ENCODE measurements at regions not wholly inside any gene's neighbourhood (a gene's known extent, or its start where the extent isn't known, plus 50 kb on each side); places are given as distances from the start of the nearest gene placed in this dataset.

GRCh38 chrX:28225513-28225912 is 244.3 kb upstream of the DCAF8L1 start:
- H3K4me2 ChIP-seq (ENCODE audit: low read length) = no peak overlapping the region
- H3K9me3 ChIP-seq (ENCODE audit: insufficient read depth, low read depth, low read length) = no peaks in the 10 kb centered on the region
- no peak overlapping the region for H3K27ac Mint-ChIP-seq (ENCODE audit: unreplicated experiment)
- H3K4me3 ChIP-seq (ENCODE audit: insufficient read depth, low read depth, low read length) = no peak overlapping the region
- H3K9me3 Mint-ChIP-seq (ENCODE audit: unreplicated experiment) = no peaks in the 10 kb centered on the region
- H2AFZ ChIP-seq (ENCODE audit: low read depth, low read length) = no peak overlapping the region
- TF ChIP-seq EZH2 (IDR thresholded peaks at IDR 0.05; ENCODE audit: insufficient read depth, low read length) = no peak
- TF ChIP-seq, protein P1, sequence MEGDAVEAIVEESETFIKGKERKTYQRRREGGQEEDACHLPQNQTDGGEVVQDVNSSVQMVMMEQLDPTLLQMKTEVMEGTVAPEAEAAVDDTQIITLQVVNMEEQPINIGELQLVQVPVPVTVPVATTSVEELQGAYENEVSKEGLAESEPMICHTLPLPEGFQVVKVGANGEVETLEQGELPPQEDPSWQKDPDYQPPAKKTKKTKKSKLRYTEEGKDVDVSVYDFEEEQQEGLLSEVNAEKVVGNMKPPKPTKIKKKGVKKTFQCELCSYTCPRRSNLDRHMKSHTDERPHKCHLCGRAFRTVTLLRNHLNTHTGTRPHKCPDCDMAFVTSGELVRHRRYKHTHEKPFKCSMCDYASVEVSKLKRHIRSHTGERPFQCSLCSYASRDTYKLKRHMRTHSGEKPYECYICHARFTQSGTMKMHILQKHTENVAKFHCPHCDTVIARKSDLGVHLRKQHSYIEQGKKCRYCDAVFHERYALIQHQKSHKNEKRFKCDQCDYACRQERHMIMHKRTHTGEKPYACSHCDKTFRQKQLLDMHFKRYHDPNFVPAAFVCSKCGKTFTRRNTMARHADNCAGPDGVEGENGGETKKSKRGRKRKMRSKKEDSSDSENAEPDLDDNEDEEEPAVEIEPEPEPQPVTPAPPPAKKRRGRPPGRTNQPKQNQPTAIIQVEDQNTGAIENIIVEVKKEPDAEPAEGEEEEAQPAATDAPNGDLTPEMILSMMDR (IDR thresholded peaks at IDR 0.05; ENCODE audit: insufficient read depth, low read depth, low read length) = no peak
- H3K4me3 Mint-ChIP-seq (ENCODE audit: unreplicated experiment) = no peak overlapping the region
- H4K20me1 ChIP-seq (ENCODE audit: insufficient read depth, low read length) = no peaks in the 10 kb centered on the region
- no peaks in the 10 kb centered on the region for H3K36me3 ChIP-seq (ENCODE audit: insufficient read depth, low read length)
- H3K79me2 ChIP-seq (ENCODE audit: insufficient read depth, low read length) = no peaks in the 10 kb centered on the region
- H3K27me3 ChIP-seq (ENCODE audit: insufficient read depth, low read length) = no peaks in the 10 kb centered on the region
- H3K9ac ChIP-seq (ENCODE audit: low read length) = no peak overlapping the region
- no peaks in the 10 kb centered on the region for H3K27me3 Mint-ChIP-seq (ENCODE audit: low read depth, unreplicated experiment)
- no peak overlapping the region for H3K27ac ChIP-seq (ENCODE audit: low read depth, low read length)
- FAIRE-seq = peak; percentile 37
- DNase-seq (ENCODE audit: low read depth) = peak; percentile 29
- H3K4me1 ChIP-seq (ENCODE audit: insufficient read depth, low read length) = no peaks in the 10 kb centered on the region
- H3K36me3 Mint-ChIP-seq (ENCODE audit: low read depth, unreplicated experiment) = no peaks in the 10 kb centered on the region
- no peaks in the 10 kb centered on the region for H3K4me1 Mint-ChIP-seq (ENCODE audit: low read depth, unreplicated experiment)

- H3K27me3 ChIP-seq (ENCODE audit: insufficient read depth, low read length) = no peaks in the 10 kb centered on the region
- no peak overlapping the region for H3K4me3 Mint-ChIP-seq (ENCODE audit: unreplicated experiment)
- H3K4me1 ChIP-seq (ENCODE audit: insufficient read depth, low read length) = no peaks in the 10 kb centered on the region
- no peak overlapping the region for H3K27ac ChIP-seq (ENCODE audit: low read depth, low read length)
- H3K4me2 ChIP-seq (ENCODE audit: low read length) = no peak overlapping the region
- no peaks in the 10 kb centered on the region for H3K36me3 ChIP-seq (ENCODE audit: insufficient read depth, low read length)
- H2AFZ ChIP-seq (ENCODE audit: low read depth, low read length) = no peak overlapping the region
- H3K79me2 ChIP-seq (ENCODE audit: insufficient read depth, low read length) = no peaks in the 10 kb centered on the region
- TF ChIP-seq, protein P1 (IDR thresholded peaks at IDR 0.05; ENCODE audit: insufficient read depth, low read depth, low read length) = no peak
- no peak for TF ChIP-seq EZH2 (IDR thresholded peaks at IDR 0.05; ENCODE audit: insufficient read depth, low read length)
- H3K4me1 Mint-ChIP-seq (ENCODE audit: low read depth, unreplicated experiment) = no peaks in the 10 kb centered on the region
- no peaks in the 10 kb centered on the region for H3K36me3 Mint-ChIP-seq (ENCODE audit: low read depth, unreplicated experiment)
- no peak for FAIRE-seq
- no peak overlapping the region for H3K27ac Mint-ChIP-seq (ENCODE audit: unreplicated experiment)
- no peak overlapping the region for H3K9ac ChIP-seq (ENCODE audit: low read length)
- H3K27me3 Mint-ChIP-seq (ENCODE audit: low read depth, unreplicated experiment) = no peaks in the 10 kb centered on the region
- H3K9me3 Mint-ChIP-seq (ENCODE audit: unreplicated experiment) = no peaks in the 10 kb centered on the region
- H3K4me3 ChIP-seq (ENCODE audit: insufficient read depth, low read depth, low read length) = no peak overlapping the region
- no peaks in the 10 kb centered on the region for H4K20me1 ChIP-seq (ENCODE audit: insufficient read depth, low read length)
- H3K9me3 ChIP-seq (ENCODE audit: insufficient read depth, low read depth, low read length) = no peaks in the 10 kb centered on the region
- DNase-seq (ENCODE audit: low read depth) = no peak
Measured at GRCh38 chrX:28223991-28224390, 242.7 kb upstream of the DCAF8L1 start.

GRCh38 chrX:28223469-28223868 is 242.2 kb upstream of the DCAF8L1 start:
- DNase-seq (ENCODE audit: low read depth) (no peak), FAIRE-seq (peak; percentile 95)
- Mint-ChIP-seq H3K9me3 (ENCODE audit: unreplicated experiment) (no peaks in the 10 kb centered on the region), H3K27ac (ENCODE audit: unreplicated experiment) (no peak overlapping the region), H3K36me3 (ENCODE audit: low read depth, unreplicated experiment) (no peaks in the 10 kb centered on the region), H3K27me3 (ENCODE audit: low read depth, unreplicated experiment) (no peaks in the 10 kb centered on the region), H3K4me1 (ENCODE audit: low read depth, unreplicated experiment) (no peaks in the 10 kb centered on the region), H3K4me3 (ENCODE audit: unreplicated experiment) (no peak overlapping the region)
- H3K4me1 ChIP-seq (ENCODE audit: insufficient read depth, low read length) = no peaks in the 10 kb centered on the region
- H3K9me3 ChIP-seq (ENCODE audit: insufficient read depth, low read depth, low read length) = no peaks in the 10 kb centered on the region
- no peak overlapping the region for H3K4me2 ChIP-seq (ENCODE audit: low read length)
- H3K27ac ChIP-seq (ENCODE audit: low read depth, low read length) = no peak overlapping the region
- H3K27me3 ChIP-seq (ENCODE audit: insufficient read depth, low read length) = no peaks in the 10 kb centered on the region
- no peak overlapping the region for H3K4me3 ChIP-seq (ENCODE audit: insufficient read depth, low read depth, low read length)
- H2AFZ ChIP-seq (ENCODE audit: low read depth, low read length) = no peak overlapping the region
- no peaks in the 10 kb centered on the region for H3K79me2 ChIP-seq (ENCODE audit: insufficient read depth, low read length)
- no peak for TF ChIP-seq EZH2 (IDR thresholded peaks at IDR 0.05; ENCODE audit: insufficient read depth, low read length)
- TF ChIP-seq, protein P1 (IDR thresholded peaks at IDR 0.05; ENCODE audit: insufficient read depth, low read depth, low read length) = no peak
- no peaks in the 10 kb centered on the region for H4K20me1 ChIP-seq (ENCODE audit: insufficient read depth, low read length)
- H3K36me3 ChIP-seq (ENCODE audit: insufficient read depth, low read length) = no peaks in the 10 kb centered on the region
- no peak overlapping the region for H3K9ac ChIP-seq (ENCODE audit: low read length)
